Esophagus squamous epithelium (tissue), 4 donors: ENCODE measurements at regions not wholly inside any gene's neighbourhood (a gene's known extent, or its start where the extent isn't known, plus 50 kb on each side); places are given as distances from the start of the nearest gene placed in this dataset.

ENCODE experiments used
- CTCF ChIP-seq, 6 experiments: fragments of 450-650 bp in 4 of 6; fragments of 200-600 bp in 2 of 6; sonication (generic) in 2 of 6; IDR thresholded peaks; one replicate each; pipeline ENCODE4 v1.5.1; 2016 to 2019; ENCODE audit warnings: antibody characterized with exemption in 6 of 6, mild to moderate bottlenecking in 4 of 6, moderate library complexity in 4 of 6
- POLR2A ChIP-seq, 4 donors: fragments of 450-650 bp; IDR thresholded peaks; one replicate each; pipeline ENCODE4 v1.6.1; 2017; ENCODE audit warnings: antibody characterized with exemption in 4 of 4, mild to moderate bottlenecking in 4 of 4, moderate library complexity in 3 of 4

DNA sequence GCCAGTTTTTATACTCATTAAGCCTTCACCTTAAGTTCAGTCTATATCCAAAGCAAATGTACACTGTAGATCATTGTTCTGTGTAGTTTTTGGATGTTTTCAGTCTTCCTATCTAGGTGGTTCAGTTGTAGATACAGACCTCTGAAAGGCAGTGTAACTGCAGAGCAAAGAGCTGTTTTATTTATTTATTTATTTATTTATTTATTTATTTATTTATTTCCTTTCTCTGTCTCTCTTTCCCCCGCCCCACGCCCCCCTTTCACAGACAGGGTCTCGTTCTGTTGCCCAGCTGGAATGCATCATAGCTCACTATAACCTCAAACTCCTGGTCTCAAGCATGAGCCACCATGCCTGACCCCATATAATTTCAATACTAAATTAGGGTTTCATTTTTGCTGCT is 281.8 kb upstream of the KLHL1 start:
- TF ChIP-seq POLR2A (IDR thresholded peaks at IDR 0.05) (no peak), CTCF (IDR thresholded peaks at IDR 0.05) (no peak)
